A673 (cell line): ENCODE measurements at regions not wholly inside any gene's neighbourhood (a gene's known extent, or its start where the extent isn't known, plus 50 kb on each side); places are given as distances from the start of the nearest gene placed in this dataset.

Experiments
- BruUV-seq: library from RNA; stranded (reverse); fragments of 400-500 nt; replicated peaks from 2 replicates; lab custom pipeline; 2021; lab: Mats Ljungman, UMichigan
- CTCF ChIA-PET: fragments of 300-600 bp; sonication (Branson Sonifier 250); formaldehyde crosslinking; loops from one replicate; lab custom pipeline; 2022; ENCODE audit warnings: antibody characterized with exemption; lab: Charles Lee
- POLR2A ChIA-PET: fragments of 300-600 bp; sonication (Branson Sonifier 250); formaldehyde crosslinking; loops from one replicate; lab custom pipeline; 2022; ENCODE audit warnings: antibody characterized with exemption; ENCODE audit not compliant: low non-redundant PET; lab: Charles Lee
- DNase-seq: peaks from one replicate; pipeline ENCODE4 v3.0.0-alpha.2; 2015; ENCODE audit warnings: low spot score
- H3K27ac ChIP-seq: fragments of 200-600 bp; sonication (generic); 2 replicates; pipeline ENCODE4 v1.5.1; 2016; ENCODE audit warnings: mixed run types, low read depth, mild to moderate bottlenecking, mixed read lengths, antibody characterized with exemption, low read length; ENCODE audit not compliant: poor library complexity, severe bottlenecking
- H3K27me3 ChIP-seq: fragments of 200-600 bp; sonication (generic); replicated peaks from 2 replicates; pipeline ENCODE4 v1.6.1; 2017; ENCODE audit warnings: mixed run types, low read depth, mild to moderate bottlenecking, mixed read lengths, antibody characterized with exemption, low read length; ENCODE audit not compliant: insufficient read depth, poor library complexity
- H3K36me3 ChIP-seq: fragments of 200-600 bp; sonication (generic); 2 replicates; pipeline ENCODE4 v1.6.1; 2016; ENCODE audit warnings: mixed run types, mild to moderate bottlenecking, mixed read lengths, antibody characterized with exemption, low read length; ENCODE audit not compliant: insufficient read depth, poor library complexity, severe bottlenecking
- H3K4me1 ChIP-seq: fragments of 200-600 bp; sonication (generic); 2 replicates; pipeline ENCODE4 v1.6.1; 2017; ENCODE audit warnings: mixed run types, mild to moderate bottlenecking, mixed read lengths, antibody characterized with exemption, low read length; ENCODE audit not compliant: insufficient read depth, poor library complexity, severe bottlenecking
- H3K4me3 ChIP-seq: fragments of 200-600 bp; sonication (generic); 2 replicates; pipeline ENCODE4 v1.5.1; 2016; ENCODE audit warnings: low read depth, mixed run types, mild to moderate bottlenecking, mixed read lengths, low read length; ENCODE audit not compliant: poor library complexity, severe bottlenecking
- H3K9me3 ChIP-seq: fragments of 200-600 bp; sonication (generic); 2 replicates; pipeline ENCODE4 v1.6.1; 2016; ENCODE audit warnings: mixed run types, low read depth, mild to moderate bottlenecking, mixed read lengths, antibody characterized with exemption, low read length; ENCODE audit not compliant: poor library complexity, severe bottlenecking
- EZH2 ChIP-seq: fragments of 200-600 bp; sonication (generic); IDR thresholded peaks from 2 replicates; pipeline ENCODE4 v1.6.1; 2017; ENCODE audit warnings: borderline replicate concordance, low read depth, mild to moderate bottlenecking, mixed read lengths, antibody characterized with exemption, low read length; ENCODE audit not compliant: poor library complexity, severe bottlenecking
- intact Hi-C: fragments of 100-400 bp; cut with micrococcal nuclease; formaldehyde crosslinking; loops from one replicate; pipeline ENCODE4 v1.10.0; 2022; ENCODE audit not compliant: unreplicated experiment
- TF ChIP-seq, protein P1 (sequence below): fragments of 300-800, 200-600 bp; sonication (generic); conservative IDR thresholded peaks from 2 replicates; pipeline ENCODE4 v1.5.1; 2017; ENCODE audit warnings: low read depth, mild to moderate bottlenecking, antibody characterized with exemption, low read length, moderate library complexity, mixed read lengths

DNA sequence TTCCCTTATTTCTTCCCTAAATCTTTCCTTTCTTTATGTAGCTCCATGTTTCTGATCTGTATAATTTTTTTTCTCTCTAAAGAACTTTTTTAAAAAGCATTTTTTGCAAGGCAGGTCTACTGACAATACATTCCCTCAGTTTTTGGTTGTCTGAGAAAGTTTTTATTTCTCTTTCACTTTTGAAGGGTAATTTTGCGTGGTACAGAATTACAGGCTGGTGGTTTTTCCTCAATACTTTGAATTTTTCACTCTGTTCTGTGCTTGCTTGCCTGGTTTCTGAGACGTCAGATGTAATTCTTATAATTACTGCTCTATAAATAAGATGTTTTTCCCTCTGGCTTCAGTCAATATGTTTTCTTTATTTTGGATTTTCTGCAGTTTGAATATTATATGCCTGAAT lies 205.4 kb upstream of the VSTM2A start:
- CTCF ChIA-PET, result no interaction called here
- POLR2A ChIA-PET, result no interaction called here
- no peak for DNase-seq
- no peaks in the 10 kb centered on the region for H3K4me1 ChIP-seq
- no peaks in the 10 kb centered on the region for H3K27me3 ChIP-seq
- intact Hi-C loops, result no loop called here
- no peak overlapping the region for H3K4me3 ChIP-seq
- no peak overlapping the region for H3K27ac ChIP-seq
- H3K36me3 ChIP-seq, result no peaks in the 10 kb centered on the region
- H3K9me3 ChIP-seq, result peaks cover 51% of the 10 kb centered on the region
- TF ChIP-seq, protein P1, sequence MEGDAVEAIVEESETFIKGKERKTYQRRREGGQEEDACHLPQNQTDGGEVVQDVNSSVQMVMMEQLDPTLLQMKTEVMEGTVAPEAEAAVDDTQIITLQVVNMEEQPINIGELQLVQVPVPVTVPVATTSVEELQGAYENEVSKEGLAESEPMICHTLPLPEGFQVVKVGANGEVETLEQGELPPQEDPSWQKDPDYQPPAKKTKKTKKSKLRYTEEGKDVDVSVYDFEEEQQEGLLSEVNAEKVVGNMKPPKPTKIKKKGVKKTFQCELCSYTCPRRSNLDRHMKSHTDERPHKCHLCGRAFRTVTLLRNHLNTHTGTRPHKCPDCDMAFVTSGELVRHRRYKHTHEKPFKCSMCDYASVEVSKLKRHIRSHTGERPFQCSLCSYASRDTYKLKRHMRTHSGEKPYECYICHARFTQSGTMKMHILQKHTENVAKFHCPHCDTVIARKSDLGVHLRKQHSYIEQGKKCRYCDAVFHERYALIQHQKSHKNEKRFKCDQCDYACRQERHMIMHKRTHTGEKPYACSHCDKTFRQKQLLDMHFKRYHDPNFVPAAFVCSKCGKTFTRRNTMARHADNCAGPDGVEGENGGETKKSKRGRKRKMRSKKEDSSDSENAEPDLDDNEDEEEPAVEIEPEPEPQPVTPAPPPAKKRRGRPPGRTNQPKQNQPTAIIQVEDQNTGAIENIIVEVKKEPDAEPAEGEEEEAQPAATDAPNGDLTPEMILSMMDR, result no peak
- no peak for TF ChIP-seq EZH2
- no TSS peak for BruUV-seq

DNA sequence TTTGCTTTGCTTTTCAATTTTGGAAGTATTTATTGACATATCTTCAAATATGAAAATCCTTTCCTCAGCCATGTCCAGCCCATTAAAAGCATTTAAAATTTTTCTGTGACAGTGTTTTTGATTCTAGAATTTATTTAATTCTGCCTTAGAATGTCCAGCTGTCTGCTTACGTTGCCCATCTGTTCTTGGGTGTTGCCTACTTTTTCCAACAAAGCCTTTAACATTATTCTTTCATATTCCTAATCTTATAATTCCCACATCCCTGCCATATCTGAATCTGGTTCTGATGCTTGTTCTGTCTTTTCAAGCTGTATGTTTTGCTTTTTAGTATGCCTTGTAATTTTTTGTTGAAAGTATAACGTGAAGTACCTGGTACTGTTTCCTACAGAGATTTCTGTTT lies 204.7 kb upstream of the VSTM2A start:
- no peaks in the 10 kb centered on the region for H3K27me3 ChIP-seq
- H3K4me3 ChIP-seq, result no peak overlapping the region
- H3K27ac ChIP-seq, result no peak overlapping the region
- no TSS peak for BruUV-seq
- H3K36me3 ChIP-seq, result no peaks in the 10 kb centered on the region
- H3K9me3 ChIP-seq, result peaks cover 50% of the 10 kb centered on the region
- ChIA-PET CTCF (no interaction called here), POLR2A (no interaction called here)
- no peaks in the 10 kb centered on the region for H3K4me1 ChIP-seq
- no peak for DNase-seq
- intact Hi-C loops, result no loop called here
- no peak for TF ChIP-seq EZH2
- TF ChIP-seq, protein P1, result no peak

DNA sequence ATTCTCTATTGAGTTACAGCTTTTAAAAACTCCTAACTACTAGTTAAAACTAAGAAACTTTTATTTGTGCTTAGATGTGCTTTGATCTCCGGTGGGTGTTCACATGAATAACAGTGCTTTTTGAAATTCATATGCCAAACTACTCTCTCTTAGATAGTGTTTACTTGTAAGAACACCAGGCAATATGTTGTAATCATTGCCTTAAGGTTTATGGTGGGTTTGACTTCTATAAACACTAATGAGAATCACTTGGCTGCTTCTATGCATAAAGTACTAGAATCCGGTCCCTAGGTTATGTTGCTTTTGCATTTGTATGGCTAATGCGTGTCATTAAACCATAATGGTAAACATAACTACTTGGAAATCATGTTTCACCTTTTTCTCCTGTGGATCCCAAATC lies 203.9 kb upstream of the VSTM2A start:
- POLR2A ChIA-PET, result no interaction called here
- no peak for DNase-seq
- CTCF ChIA-PET, result no interaction called here
- TF ChIP-seq, protein P1, result no peak
- TF ChIP-seq EZH2, result no peak
- no peaks in the 10 kb centered on the region for H3K27me3 ChIP-seq
- H3K27ac ChIP-seq, result no peak overlapping the region
- intact Hi-C loops, result no loop called here
- no peaks in the 10 kb centered on the region for H3K36me3 ChIP-seq
- BruUV-seq, result no TSS peak
- H3K4me1 ChIP-seq, result no peaks in the 10 kb centered on the region
- H3K9me3 ChIP-seq, result peaks cover 49% of the 10 kb centered on the region
- H3K4me3 ChIP-seq, result no peak overlapping the region
